ENCODE measurements at regions not wholly inside any gene's neighbourhood (a gene's known extent, or its start where the extent isn't known, plus 50 kb on each side); places are given as distances from the start of the nearest gene placed in this dataset.

DNA sequence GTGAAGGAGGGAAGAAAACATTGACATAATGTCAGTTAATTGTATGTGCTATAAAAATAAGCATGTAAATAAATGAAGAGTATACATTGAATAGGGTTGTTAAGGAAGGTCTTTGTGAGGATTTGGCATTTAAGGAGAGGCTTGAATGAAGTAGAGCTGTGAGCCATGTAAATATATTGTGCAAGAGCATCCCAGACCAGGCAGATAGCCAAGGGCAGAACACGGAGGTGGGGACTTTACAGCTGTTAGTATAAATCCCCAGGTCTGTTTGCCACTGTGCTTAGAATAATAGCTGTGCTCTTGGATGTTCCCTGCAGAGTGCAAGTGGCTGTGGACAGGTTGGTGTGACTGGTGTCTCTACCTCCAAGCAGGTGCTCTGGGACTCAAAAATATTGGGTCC, 211.7 kb downstream of the LRRC70 start:
- no peak for TF ChIP-seq CTCF (IDR thresholded peaks at IDR 0.05)

DNA sequence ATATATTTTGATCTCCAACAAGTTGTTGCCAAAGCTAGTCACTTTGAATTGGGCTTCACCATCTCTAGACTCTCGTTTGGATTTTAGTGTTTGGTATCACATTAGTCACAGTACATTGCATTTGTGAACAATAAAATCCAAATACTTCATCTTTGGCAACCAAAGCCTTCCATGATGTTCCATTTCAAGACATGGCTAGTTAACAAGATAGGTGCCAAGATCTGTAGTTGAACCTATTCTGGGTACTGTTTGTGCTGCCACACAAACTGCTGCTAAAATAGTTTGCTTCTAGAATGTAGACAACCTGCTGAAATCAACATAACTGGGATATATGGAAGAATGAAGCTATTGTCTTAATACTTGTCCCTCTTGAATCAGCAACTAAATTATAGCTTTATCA, 207.5 kb downstream of the LRRC70 start:
- no peak for TF ChIP-seq CTCF (IDR thresholded peaks at IDR 0.05)

GRCh38 chr5:62785588-62785987, 207.0 kb downstream of the LRRC70 start:
- no peak for TF ChIP-seq CTCF (IDR thresholded peaks at IDR 0.05)

DNA sequence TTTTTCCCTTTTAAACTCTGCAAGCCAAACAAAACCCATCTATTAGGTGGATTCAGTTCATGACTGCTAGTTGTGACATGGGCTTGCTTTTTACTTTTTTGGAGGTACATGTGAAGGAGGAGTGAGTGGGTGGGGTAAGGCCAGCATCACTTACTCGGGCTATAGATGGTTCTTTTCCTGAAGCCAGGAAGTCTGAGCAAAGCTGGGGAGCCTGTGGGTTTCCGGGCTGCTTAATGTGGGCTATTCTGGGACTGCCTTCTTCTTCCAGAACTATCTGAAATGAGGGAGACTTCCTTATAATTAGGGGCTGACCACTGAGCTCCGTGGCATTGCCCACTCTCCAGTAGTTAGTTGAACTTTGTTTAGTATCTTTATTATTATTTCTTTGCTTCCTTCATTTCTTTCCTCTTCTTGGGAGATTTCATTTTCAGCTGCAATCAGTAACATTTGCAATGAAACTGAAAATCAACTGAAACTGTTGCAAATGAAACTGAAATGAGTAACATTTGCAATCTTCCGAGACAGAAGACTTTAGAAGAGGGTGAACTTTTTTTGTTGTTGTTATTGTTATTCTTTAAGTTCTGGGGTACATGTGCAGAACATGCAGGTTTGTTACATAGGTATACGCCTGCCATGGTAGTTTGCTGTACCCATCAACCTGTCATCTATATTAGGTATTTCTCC, 204.9 kb downstream of the LRRC70 start:
- TF ChIP-seq CTCF (IDR thresholded peaks at IDR 0.05) = no peak

- no peak for TF ChIP-seq CTCF (IDR thresholded peaks at IDR 0.05)
Measured at GRCh38 chr5:62780888-62781287, 202.3 kb downstream of the LRRC70 start.

- no peak for TF ChIP-seq CTCF (IDR thresholded peaks at IDR 0.05)
Measured at GRCh38 chr5:62780230-62780629, 201.6 kb downstream of the LRRC70 start.

GRCh38 chr5:62779010-62779422, 200.4 kb downstream of the LRRC70 start:
- TF ChIP-seq CTCF (IDR thresholded peaks at IDR 0.05) = peak; percentile 75

All from LNCAP (cell line).